ENCODE measurements at regions not wholly inside any gene's neighbourhood (a gene's known extent, or its start where the extent isn't known, plus 50 kb on each side); places are given as distances from the start of the nearest gene placed in this dataset.

GRCh38 chr5:10861423-10861790 is 100.4 kb upstream of the DAP start:
- TF ChIP-seq CTCF (IDR thresholded peaks at IDR 0.05): no peak
- no peak for TF ChIP-seq POLR2AphosphoS5 (IDR thresholded peaks at IDR 0.05)
- TF ChIP-seq EP300 (IDR thresholded peaks at IDR 0.05): no peak
